ENCODE measurements at regions not wholly inside any gene's neighbourhood (a gene's known extent, or its start where the extent isn't known, plus 50 kb on each side); places are given as distances from the start of the nearest gene placed in this dataset.

DNA sequence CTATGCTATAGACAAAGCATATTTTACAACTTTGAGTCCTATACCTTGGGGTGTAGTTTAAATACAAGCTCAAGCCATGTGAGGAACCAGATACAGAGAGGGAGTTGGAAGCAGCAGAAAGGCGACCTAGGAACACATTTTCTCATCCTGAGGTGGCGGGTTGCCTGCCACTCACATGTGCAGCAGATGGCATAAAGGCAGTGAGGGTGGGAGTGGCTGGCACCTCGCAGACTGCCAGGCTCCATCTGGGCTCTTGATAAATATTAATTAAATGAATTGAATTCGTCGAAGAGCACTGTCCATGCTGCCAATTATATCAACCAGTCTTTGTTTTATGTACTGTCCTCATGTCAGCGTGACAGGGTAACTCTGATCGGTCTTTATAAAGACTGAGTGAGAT lies 79.0 kb upstream of the SEMA3C start:
- TF ChIP-seq, protein P1, sequence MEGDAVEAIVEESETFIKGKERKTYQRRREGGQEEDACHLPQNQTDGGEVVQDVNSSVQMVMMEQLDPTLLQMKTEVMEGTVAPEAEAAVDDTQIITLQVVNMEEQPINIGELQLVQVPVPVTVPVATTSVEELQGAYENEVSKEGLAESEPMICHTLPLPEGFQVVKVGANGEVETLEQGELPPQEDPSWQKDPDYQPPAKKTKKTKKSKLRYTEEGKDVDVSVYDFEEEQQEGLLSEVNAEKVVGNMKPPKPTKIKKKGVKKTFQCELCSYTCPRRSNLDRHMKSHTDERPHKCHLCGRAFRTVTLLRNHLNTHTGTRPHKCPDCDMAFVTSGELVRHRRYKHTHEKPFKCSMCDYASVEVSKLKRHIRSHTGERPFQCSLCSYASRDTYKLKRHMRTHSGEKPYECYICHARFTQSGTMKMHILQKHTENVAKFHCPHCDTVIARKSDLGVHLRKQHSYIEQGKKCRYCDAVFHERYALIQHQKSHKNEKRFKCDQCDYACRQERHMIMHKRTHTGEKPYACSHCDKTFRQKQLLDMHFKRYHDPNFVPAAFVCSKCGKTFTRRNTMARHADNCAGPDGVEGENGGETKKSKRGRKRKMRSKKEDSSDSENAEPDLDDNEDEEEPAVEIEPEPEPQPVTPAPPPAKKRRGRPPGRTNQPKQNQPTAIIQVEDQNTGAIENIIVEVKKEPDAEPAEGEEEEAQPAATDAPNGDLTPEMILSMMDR (IDR thresholded peaks at IDR 0.05): no peak
- TF ChIP-seq EP300 (IDR thresholded peaks at IDR 0.05): no peak
- TF ChIP-seq POLR2A (IDR thresholded peaks at IDR 0.05): no peak

All from ovary (tissue), 3 donors.